A204.1 (cell line): ENCODE measurements at regions not wholly inside any gene's neighbourhood (a gene's known extent, or its start where the extent isn't known, plus 50 kb on each side); places are given as distances from the start of the nearest gene placed in this dataset.
"Not testable (repeated sequence)": the region's sequence is repeated elsewhere in the genome, so short reads cannot be mapped to it uniquely, and the experiment has no call there.

Source experiments
- FAIRE-seq: peaks from 2 replicates; lab custom pipeline; 2012; peaks lifted over from hg19 to GRCh38; lab: Jason Lieb, UNC

DNA sequence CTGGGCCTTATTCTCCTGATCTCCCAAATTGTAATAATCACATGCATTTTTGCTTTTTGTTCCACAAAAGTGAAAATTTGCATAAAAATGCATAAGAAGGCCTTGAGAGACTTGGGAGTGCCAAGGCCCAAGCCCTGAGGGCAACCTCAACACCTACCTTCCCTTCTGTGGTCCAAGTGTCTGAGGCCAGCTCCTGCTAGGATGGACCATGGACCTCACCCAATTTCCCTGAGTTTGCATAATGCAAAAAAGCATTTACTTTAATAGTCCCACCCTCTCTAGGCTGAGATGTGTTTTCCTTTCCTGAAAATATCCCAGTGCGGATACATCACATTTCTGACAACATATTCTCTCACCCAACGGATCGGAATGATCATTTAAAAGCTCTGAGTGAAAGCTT, 194.1 kb upstream of the TENM4 start:
- FAIRE-seq, result no peak

DNA sequence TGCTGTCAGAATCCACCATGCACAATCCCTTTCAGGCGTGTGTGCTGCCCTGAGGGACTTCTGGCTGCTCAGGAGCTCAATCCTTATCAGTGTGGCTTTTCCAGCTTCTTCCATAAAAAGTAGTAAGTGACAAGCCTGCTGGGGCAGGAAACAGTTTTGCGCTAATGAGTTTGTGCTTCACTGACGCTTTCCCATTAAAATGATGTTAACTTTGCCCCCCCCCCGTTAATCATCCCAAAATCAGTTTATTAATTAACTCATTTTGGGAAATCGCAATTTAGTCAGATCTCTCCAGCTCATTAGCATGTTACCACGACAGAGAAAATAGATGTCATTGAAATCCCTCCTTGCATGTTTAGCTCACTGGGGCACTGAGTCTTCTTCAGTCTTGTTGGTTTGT, 186.5 kb upstream of the TENM4 start:
- FAIRE-seq, result no peak

DNA sequence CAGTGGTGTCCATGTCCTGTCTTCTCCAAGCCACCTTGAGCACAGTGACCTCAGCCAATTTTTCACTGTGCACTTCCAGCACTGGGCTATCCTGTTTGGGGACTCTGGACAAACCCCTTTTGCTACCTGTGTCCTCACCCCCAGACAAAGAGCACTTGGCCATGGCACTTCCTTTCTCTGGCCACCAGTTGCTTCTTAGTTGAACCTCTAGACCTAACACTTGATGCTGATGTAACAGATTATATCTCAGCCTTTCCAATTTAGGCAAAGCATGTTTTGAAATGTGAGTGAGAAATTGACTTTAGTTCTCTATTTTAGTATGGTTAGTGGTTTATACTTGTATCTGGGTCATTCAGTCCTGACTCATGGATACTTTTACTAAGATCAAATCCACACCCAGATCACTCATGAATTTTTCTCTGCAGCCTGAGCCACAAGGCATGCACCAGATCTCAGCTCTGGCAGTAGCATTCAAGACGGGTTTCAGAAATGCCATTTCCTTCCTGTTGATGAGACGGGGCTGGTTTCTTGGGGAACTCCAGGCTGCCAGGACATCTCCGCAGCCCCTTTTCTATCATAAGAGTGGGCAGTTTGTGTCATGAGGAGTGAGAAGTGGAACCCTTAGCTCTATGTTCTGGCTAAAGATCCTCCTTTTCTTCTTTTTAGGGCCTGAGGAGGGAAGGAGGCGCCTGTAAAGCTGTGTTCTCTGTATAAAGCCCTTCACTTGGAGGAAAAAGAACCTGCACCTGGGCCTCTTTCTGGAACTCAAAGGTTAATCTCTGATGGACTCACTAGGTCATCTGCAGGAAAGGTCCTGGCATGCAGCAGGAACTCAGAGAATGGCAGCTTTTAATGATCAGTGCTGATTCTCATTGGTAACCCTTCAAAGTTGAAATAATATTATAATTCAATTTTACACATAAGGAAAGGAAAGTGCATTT, 185.6 kb upstream of the TENM4 start:
- FAIRE-seq, result no peak

DNA sequence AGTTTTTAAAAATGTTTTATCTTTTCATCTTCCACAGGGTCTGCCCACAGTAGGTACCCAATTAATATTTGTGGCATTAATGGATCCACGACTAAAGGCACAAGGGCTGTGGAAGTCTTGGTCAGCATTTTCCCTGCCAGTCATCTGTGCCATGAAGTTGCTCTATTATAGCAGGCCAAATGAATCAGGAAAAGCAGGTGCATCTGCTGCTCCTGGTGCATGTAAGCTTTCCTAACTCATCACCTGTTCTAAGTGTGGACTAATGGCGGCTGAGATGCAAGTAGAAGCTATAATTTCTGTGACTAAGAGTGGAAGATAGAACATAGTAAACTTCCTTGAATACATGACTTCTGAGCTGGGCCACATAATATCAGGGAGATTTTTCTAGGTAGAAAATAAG, 182.5 kb upstream of the TENM4 start:
- FAIRE-seq, result no peak

DNA sequence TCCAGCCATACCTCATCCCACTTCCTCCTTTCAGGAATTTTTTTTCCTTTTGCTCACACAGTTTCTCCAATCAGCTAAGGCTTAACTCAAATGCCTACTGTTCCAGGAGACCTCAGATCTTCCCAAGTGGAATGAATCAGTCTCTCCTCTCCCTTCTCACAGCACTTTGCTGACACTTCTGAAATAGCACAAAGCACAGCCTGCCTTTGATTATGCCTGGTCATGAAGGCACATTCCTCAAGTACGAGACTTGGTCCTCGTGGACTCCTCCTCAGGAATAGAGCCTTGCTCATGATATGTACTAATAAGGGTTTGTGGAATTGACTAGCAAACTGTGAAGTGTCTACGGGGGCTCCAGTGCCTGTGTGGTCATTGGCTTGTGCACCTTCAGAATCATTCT, 176.7 kb upstream of the TENM4 start:
- no peak for FAIRE-seq

DNA sequence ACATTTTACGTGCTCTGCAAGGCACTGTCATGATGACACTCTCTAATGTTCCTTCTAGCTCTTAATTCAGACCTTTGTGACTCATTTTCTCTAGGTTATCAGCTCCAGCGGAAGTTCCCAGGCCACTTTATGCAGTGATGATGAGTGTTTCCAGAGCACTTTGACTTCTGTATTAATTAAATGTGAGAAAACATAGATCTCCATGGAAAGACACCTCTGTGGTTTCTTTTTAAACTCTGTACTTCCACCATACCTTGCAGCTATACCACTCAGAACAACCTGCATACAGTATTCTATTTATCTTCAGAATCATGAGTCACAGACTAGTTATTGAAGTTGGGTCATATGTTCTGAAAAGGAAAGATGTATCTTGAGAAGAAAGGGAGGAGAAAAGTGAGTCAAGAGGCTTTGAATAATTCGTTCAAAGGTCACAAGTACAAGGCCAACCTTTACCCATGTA, 175.6 kb upstream of the TENM4 start:
- no peak for FAIRE-seq

DNA sequence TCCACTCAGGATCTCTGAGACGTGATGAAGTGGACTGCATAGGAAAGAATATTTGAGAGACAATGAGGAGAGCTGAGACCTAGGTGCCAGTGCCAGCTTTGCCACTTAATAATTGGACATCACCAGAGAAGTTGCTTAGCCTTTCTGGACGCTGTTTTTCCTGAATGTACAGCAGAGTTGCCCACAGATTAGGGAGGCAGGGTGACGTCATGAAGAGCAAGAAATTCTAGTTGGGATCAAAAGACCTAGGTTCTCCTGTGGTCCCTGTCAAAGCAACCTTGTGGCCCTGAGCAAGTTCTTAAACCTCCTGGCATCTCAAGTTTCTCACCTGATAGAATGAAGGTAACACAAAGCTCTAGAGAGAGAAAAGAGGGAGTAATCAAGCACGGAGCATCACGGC, 174.6 kb upstream of the TENM4 start:
- FAIRE-seq, result no peak

DNA sequence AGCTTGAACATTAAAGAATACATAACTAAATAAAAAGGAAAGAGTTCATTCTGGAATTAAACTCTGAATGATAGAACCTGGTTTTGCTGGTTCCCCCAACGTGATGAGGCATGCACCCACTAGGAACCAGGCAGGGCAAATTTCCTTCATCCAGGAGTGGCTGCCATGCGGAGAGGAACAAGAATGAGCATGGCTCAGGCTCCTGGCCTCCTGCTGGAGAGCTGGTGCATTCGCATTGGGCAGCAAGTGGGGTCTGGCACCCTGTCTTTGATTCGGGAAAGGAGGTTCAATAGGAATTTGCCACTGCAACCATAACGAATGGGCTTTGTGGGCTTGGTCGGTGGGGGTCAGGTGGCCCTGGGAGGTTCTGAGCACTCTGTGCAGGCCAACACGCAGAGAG, 169.8 kb upstream of the TENM4 start:
- FAIRE-seq, result no peak

DNA sequence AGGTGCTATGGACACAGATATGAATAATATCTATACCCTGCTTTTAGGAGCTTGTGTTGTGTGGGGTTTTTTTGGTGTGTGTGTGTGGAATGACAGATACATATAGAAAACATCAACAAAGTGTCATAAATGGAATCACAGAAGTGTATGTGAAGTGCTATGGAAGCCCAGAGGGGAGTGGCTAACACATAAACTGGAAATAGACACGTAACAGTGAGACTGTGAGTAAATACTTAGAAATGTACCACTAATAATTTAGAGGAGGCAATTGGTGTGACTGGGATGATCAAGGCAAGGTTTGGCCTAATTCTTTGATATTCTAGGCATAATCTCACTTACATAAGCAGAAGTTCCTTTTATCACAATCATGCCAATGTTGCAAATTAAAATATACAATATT, 169.3 kb upstream of the TENM4 start:
- FAIRE-seq, result no peak

DNA sequence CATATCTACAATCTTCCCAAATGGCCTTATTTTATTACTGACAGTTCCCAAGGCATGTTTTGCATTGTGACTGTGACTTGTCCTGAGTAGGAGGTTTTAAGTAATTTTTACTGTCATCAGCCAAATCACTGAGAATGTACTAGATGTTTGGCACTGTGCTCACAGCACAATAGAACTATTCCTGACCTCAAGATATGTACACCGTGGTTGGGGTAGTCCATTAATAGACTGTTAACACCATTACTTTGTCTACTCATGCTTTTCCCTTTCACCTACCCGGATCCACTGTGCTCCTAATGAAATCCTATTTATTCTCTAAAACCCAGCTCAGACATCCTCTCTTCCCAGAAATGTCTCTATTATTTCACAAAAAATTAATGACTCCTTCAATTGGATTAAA, 168.7 kb upstream of the TENM4 start:
- FAIRE-seq, result no peak

DNA sequence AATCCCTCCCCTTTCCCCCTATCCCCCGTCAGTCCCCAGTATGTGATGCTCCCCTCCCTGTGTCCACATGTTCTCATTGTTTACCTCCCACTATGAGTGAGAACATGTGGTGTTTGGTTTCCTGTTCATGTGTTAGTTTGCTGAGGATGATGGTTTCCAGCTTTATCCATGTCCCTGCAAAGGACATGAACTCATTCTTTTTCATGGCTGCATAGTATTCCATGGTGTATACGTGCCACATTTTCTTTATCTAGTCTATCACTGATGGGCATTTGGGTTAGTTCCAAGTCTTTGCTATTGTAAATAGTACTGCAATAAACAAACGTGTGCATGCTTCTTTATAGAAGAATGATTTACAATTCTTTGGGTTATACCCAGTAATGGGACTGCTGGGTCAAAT, 165.6 kb upstream of the TENM4 start:
- FAIRE-seq, result not testable (repeated sequence)

DNA sequence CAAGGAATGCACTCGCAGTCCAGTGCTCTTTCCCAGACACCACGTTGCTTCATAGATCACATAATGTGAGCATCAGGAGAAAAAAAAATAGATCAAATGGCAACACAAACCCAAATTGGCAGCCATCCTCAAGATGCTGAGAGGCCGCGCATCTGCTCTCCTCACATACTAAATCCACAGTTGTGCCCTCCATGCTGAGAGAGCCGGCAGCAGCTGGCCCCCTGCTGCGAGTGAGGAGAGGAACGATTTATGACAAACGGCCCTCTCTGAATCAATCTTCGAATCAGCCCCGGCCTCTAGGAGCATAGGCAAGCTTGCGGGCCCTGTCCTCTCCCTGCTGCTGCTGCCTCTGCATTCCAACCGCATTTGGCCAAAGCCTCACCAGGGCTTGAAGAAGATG, 159.9 kb upstream of the TENM4 start:
- FAIRE-seq, result no peak

DNA sequence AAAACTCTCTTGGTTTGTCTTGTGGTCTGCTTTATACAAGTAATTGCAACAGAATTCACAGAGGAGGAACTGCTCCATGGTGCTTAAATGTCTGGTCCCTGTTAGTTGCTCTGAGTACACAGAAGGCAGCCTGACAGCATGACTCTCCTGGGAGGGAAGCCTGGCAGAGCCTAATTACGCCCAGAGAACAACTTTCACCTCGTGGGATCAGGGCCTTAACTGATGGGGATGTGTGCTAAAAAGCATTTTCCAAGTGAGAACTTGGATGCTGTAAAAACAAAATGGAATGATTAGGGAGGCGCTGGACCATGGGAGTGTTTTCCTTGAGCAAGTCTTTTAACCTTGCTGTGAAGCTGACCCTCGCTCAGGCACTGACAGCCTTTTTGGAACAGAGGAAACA, 154.0 kb upstream of the TENM4 start:
- no peak for FAIRE-seq

DNA sequence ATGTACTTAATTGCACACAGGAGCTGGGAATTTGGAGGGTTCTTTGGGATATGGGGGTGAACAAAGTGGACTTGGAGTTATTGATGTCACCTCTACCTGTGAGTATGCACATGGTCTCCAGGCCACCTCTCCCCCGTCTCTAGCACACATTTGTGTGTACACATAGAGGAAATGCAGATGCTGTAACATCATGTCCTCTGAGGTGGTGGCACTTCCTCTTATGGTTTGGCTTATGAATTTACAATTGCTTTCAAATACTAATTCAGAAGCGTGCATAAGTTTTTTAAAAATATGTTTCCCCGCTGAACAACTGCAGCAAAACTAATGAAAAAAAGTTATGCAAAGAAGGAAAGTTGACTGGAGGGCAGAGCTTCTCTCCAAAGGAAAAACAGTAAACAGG, 152.0 kb upstream of the TENM4 start:
- FAIRE-seq, result no peak

DNA sequence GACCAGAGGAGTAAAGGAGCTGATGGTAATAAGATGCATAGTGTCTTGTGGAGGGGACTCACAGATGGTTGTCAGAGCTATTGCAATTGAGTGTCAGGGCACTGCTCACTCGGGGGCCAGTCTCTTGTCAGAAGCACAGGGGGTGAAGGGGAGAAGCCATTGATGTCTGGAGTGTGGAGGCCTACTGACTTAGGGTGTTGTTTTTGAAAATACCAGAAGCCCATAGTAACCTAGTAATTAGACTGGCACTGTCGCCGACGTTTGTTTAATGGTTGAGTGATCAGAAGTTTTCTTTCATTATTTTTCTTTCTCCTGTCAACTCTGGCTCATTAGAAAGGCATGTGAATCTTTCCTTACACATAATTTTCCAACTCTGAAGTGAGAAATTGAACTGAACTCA, 151.6 kb upstream of the TENM4 start:
- FAIRE-seq, result no peak

DNA sequence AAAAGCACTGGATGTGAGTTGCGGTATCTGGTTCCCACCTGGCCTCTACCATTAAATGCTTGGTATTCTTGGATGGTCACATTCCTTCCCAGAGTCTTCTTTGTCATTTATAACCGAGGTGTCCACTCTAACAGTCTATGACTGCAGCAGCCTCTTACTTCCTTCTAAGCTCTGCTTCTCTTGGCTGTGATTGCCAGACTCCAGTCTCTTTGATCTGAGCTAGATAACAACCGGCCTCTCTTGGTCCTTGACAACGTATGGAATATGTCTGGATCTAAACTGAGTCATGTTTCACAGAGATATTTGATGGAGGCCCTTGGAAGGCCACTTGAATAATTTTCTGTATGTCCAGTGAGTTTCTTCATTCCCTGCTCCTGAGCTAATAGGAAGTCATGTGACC, 141.6 kb upstream of the TENM4 start:
- FAIRE-seq, result no peak

DNA sequence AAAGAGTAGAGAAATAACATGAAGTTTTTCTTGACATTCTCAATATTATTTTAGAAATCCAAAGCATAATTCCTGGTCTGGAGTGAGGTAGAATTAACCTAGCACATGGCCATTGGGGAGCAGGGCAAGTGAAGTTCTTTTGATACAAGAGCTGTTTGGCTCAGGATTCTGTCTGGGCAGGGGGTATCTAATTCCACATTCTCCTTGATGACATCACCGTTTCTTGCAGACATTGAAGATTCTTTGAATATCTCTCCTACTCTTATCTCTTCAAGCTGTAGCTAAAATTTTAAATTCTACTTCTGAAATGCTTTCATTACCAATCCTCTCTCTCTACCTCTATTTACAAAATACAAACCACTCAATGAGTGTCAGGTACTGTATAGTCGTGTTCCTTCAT, 138.2 kb upstream of the TENM4 start:
- FAIRE-seq, result no peak

DNA sequence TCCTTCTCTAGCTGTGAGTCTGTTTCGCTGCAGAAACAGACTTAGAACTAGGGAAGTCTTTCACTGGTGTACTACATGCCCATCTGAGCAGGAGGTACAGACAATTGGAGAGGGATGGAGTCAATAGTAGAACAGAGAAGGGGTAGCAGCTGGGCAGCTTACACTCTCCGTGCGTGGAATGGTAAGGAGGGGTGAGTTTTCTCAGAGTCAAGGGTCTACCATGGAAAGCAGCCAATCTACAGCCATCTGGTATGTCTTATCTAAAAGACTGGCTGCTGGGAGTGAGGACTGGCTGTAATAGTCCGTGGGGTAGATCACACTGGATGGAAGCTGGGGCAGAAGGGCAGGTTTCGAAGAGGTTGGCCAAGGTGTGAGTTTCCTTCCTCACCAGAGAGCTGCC, 137.3 kb upstream of the TENM4 start:
- no peak for FAIRE-seq

DNA sequence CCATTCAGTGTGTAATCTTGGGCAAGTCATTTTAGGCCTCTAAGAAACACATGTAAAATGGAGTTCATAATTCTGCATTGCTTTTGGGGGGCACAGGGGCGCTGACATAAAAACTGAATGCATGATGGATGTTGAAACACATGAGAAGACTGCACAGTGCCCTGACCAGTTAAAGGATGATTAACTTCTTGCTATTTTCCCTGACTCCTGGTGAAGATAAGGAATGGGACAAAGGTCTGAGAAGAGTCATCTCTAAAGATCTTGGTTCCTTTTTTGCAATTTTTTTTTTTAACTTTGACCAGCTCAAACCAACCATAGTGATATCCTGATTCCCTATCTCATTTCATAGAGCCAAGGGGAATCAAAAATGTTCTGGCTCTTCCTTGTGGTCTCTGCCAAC, 134.9 kb upstream of the TENM4 start:
- no peak for FAIRE-seq

DNA sequence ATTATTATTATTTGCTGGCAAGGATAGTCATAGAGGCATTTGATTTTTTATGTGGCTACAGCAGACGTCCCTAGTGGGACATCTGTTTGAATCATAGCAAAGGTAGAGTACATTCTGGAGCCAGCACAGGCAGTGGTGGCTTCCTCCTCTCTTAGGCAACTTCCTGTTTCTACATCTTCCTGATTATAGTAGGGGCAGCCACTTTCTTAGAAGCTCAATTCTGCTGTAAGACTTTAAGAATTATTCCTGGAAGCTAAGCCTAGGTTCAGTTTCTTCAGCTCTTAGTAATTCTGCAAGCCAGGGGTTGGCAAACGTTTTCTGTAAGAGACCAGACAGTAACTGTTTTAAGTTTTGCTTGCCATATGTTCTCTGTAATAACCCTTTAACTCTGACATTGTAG, 129.3 kb upstream of the TENM4 start:
- no peak for FAIRE-seq

DNA sequence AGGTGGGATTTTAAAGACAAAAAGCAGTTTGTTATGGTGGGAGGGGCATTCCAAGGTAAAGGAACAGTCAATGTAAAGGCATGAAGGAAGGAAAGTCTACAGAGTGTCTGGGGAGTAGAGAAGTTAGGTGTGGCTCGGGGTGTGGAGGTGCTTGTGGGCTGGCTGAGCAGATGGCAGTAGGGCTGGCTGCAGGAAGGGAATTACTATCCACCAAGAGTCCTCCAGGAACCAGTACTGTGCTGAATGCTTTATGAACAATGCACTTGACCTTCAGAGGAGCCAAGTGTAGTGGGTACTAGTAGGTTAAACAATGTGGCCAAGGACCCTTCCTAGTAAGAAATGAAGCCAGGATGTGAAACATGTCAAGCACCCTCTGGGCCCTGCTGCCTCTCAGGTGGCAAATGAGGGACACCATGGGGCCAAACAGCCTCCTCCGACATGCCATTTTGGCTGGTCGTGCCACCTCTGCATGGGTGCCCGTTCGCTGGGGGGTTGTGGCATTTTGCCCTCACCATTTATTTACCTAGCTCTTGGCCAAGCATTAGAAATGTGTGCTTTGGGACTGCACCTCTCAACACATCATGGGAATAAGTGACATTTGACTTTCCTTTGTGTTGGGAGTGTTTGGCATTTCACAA, 123.6 kb upstream of the TENM4 start:
- no peak for FAIRE-seq

DNA sequence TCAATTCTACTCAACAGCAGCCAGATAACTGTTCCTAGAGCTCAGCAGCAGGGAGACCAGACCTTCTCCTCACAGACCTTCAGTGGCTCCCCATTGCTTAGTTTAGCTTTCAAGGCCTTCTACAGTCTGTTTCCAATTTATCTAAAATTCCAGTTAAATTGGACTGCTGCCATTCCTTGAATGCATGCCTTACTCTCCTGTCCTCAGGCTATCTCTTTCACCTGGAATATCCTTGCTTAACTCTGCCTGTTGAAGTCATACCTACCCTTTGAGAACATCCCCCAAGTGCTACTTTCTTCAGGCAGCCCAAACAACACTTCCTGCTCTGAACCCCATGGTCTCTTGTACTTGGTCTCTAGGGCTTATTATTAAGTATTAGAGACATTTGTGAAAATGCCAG, 120.7 kb upstream of the TENM4 start:
- no peak for FAIRE-seq

DNA sequence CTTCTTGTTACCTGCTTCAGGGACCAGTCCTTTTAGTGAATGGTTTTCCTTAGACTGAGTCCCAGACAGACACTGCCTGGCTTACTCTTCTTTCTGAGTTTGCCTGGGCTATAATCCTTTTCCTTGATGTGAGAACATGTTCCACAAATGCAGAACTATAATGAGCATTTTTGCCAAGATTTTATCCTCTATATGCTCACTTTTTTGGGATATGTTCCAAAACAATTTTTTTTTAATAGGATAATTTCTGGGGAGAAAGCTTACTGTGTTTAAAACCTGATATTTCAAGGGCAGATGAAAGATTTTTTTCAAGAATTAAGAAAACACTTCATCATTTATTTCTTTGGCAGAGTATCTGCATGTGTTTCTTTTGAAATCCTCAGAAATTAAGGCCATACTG, 110.0 kb upstream of the TENM4 start:
- no peak for FAIRE-seq

DNA sequence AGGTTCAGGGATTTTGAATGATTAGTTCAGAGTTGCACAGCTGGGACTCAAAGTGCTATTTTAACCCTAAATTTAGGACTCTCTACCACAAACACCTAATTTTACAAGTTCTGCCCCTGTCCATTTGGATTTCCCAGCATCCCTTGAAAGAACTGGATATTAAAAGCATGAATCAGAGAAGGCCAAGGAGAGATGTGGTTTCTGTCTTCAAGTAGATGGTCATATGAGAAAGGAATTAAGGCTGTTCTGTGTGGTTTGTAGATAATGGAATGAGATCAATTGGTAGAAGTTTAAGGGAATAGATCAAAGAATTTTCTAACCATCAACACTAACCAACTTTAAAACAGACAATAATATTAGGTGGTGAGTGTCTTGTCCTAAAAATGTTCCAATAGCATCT, 106.4 kb upstream of the TENM4 start:
- FAIRE-seq, result no peak
